CD14-positive monocyte (primary cell): ENCODE measurements at regions not wholly inside any gene's neighbourhood (a gene's known extent, or its start where the extent isn't known, plus 50 kb on each side); places are given as distances from the start of the nearest gene placed in this dataset.

Experiments used
- DNase-seq, 3 donors: peaks; one replicate each; pipeline ENCODE4 v3.0.0-alpha.2; 2011 to 2022
- H2AFZ ChIP-seq: 2 replicates; pipeline ENCODE4 v1.6.0; 2012; ENCODE audit warnings: mild to moderate bottlenecking, low read depth, low read length, inconsistent platforms; ENCODE audit not compliant: insufficient read depth, poor library complexity, severe bottlenecking
- H3K27ac ChIP-seq, 2 donors: 1 replicate in 1 of 2; 2 replicates in 1 of 2; pipeline ENCODE4 v1.5.1; 2012 to 2013; ENCODE audit warnings: low read length in 2 of 2, control low read depth in 1 of 2, inconsistent platforms in 1 of 2, low read depth in 1 of 2, mild to moderate bottlenecking in 1 of 2
- H3K27me3 ChIP-seq, 2 donors: one replicate each; pipeline versions ENCODE4 v1.6.0 to v1.6.1; 2011 to 2013; ENCODE audit warnings: low read length in 2 of 2; ENCODE audit not compliant: control insufficient read depth in 2 of 2, insufficient read depth in 2 of 2
- H3K36me3 ChIP-seq, 2 donors: replicated peaks in 1 of 2; 1 replicate in 1 of 2; 2 replicates in 1 of 2; pipeline versions ENCODE4 v1.5.1 to v1.6.1; 2012 to 2013; ENCODE audit warnings: low read length in 2 of 2, control low read depth in 1 of 2, inconsistent platforms in 1 of 2, mild to moderate bottlenecking in 1 of 2; ENCODE audit not compliant: insufficient read depth in 2 of 2, control insufficient read depth in 1 of 2
- H3K4me1 ChIP-seq, 2 donors: 1 replicate in 1 of 2; 2 replicates in 1 of 2; pipeline versions ENCODE4 v1.5.1 to v1.6.1; 2012 to 2013; ENCODE audit warnings: low read length in 2 of 2, control low read depth in 1 of 2, inconsistent platforms in 1 of 2, mild to moderate bottlenecking in 1 of 2, moderate library complexity in 1 of 2; ENCODE audit not compliant: insufficient read depth in 2 of 2, control insufficient read depth in 1 of 2
- H3K4me2 ChIP-seq: replicated peaks from 2 replicates; pipeline ENCODE3; 2012; ENCODE audit warnings: low read length, moderate library complexity, mild to moderate bottlenecking; ENCODE audit not compliant: poor library complexity, severe bottlenecking; ENCODE audit errors: extremely low read depth
- H3K4me3 ChIP-seq, 3 experiments: fragments of 200-600 bp in 1 of 3; sonication (generic) in 1 of 3; replicated peaks in 1 of 3; 1 replicate in 2 of 3; 2 replicates in 1 of 3; pipeline ENCODE4 v1.5.1; 2011 to 2013; ENCODE audit warnings: low read length in 3 of 3, mild to moderate bottlenecking in 3 of 3, control low read depth in 2 of 3, low read depth in 2 of 3, inconsistent platforms in 1 of 3, moderate library complexity in 1 of 3
- H3K79me2 ChIP-seq: 2 replicates; pipeline ENCODE4 v1.6.0; 2012; ENCODE audit warnings: mild to moderate bottlenecking, control low read depth, inconsistent platforms, low read length, moderate library complexity; ENCODE audit not compliant: insufficient read depth
- H3K9ac ChIP-seq: 2 replicates; pipeline ENCODE4 v1.6.0; 2017; ENCODE audit warnings: low read length, mild to moderate bottlenecking; ENCODE audit not compliant: insufficient read depth, poor library complexity, severe bottlenecking
- H3K9me3 ChIP-seq, 2 donors: replicated peaks in 1 of 2; 1 replicate in 1 of 2; 2 replicates in 1 of 2; pipeline versions ENCODE4 v1.5.1 to v1.6.1; 2012 to 2013; ENCODE audit warnings: low read length in 2 of 2, control low read depth in 1 of 2; ENCODE audit not compliant: control insufficient read depth in 1 of 2, insufficient read depth in 1 of 2
- H4K20me1 ChIP-seq: 2 replicates; pipeline ENCODE4 v1.6.0; 2012; ENCODE audit warnings: mild to moderate bottlenecking, low read length, control low read depth, moderate library complexity; ENCODE audit not compliant: insufficient read depth
- H3K27ac Mint-ChIP-seq, 7 donors: one replicate each; pipeline ENCODE4 v1.8.0; 2020; ENCODE audit warnings: mild to moderate bottlenecking in 7 of 7, mixed read lengths in 7 of 7, moderate library complexity in 6 of 7, inconsistent platforms in 2 of 7
- H3K27me3 Mint-ChIP-seq, 3 donors: one replicate each; pipeline ENCODE4 v1.8.0; 2021 to 2022; ENCODE audit warnings: low read depth in 3 of 3, mild to moderate bottlenecking in 3 of 3, mixed read lengths in 3 of 3, moderate library complexity in 3 of 3, inconsistent platforms in 1 of 3
- H3K36me3 Mint-ChIP-seq, 2 donors: one replicate each; pipeline ENCODE4 v1.8.0; 2020; ENCODE audit warnings: mixed read lengths in 2 of 2, inconsistent platforms in 1 of 2, mild to moderate bottlenecking in 1 of 2
- H3K4me1 Mint-ChIP-seq: one replicate; pipeline ENCODE4 v1.8.0; 2020; ENCODE audit warnings: mild to moderate bottlenecking, mixed read lengths
- H3K4me3 Mint-ChIP-seq, 2 donors: one replicate each; pipeline ENCODE4 v1.8.0; 2020; ENCODE audit warnings: mild to moderate bottlenecking in 2 of 2, mixed read lengths in 2 of 2, moderate library complexity in 1 of 2
- H3K9me3 Mint-ChIP-seq, 7 donors: one replicate each; pipeline ENCODE4 v1.8.0; 2020 to 2022; ENCODE audit warnings: mixed read lengths in 7 of 7, mild to moderate bottlenecking in 6 of 7, moderate library complexity in 6 of 7, inconsistent platforms in 2 of 7
- WGBS: methylation state at CpG from one replicate; pipeline ENCODE4 v1.1.5; 2013; ENCODE audit warnings: missing lambda C conversion rate; ENCODE audit not compliant: insufficient coverage; 5-methylcytosine and 5-hydroxymethylcytosine counted together
- intact Hi-C, 2 donors: fragments of 100-400 bp; cut with micrococcal nuclease; formaldehyde crosslinking; loops; one replicate each; pipeline versions ENCODE4 v1.15.0 to v1.15.1; 2023
- TF ChIP-seq, protein P1 (sequence below): fragments of 200-600 bp; IDR thresholded peaks from one replicate; pipeline ENCODE4 v1.8.0; 2022; ENCODE audit warnings: antibody characterized with exemption, mild to moderate bottlenecking

DNA sequence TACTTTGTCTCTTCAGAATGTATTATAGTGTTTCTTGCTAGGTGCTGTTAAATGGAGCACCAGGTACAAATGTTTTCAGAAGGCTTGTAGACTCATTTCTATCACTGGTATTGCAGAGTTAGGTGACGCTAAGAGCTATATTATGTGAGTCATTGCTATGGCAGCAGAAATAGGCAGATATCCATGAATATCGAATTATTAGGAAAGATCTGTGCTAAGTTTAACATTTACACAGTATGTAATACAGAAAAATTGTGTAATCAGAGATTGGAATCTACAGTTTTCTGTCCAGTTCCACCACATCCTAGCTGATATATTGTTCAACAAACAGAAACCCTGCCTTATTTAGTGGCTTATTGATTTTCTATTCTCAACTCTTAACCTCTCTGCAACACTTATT lies 1025.5 kb downstream of the STIM2 start:
- H3K27me3 ChIP-seq = no peaks in the 10 kb centered on the region
- no peaks in the 10 kb centered on the region for H3K4me1 ChIP-seq
- WGBS = no CpG with 5 or more reads among the region's 2 CpGs

GRCh38 chr4:27887646-27888045 lies 1027.0 kb downstream of the STIM2 start:
- peaks cover 0 to 2% (median 0%) of the 10 kb centered on the region in 3 donors for H3K27me3 Mint-ChIP-seq
- no peaks in the 10 kb centered on the region for H3K36me3 ChIP-seq
- H2AFZ ChIP-seq = no peak overlapping the region
- no peak overlapping the region for H3K4me2 ChIP-seq
- no peaks in the 10 kb centered on the region for H3K9me3 ChIP-seq
- H3K4me3 ChIP-seq = no peak overlapping the region
- no peaks in the 10 kb centered on the region for H3K79me2 ChIP-seq
- H3K4me1 Mint-ChIP-seq = no peaks in the 10 kb centered on the region
- H3K9me3 Mint-ChIP-seq = peaks cover 0 to 3% (median 0%) of the 10 kb centered on the region in 7 donors
- intact Hi-C loops = no loop called here
- H4K20me1 ChIP-seq = no peaks in the 10 kb centered on the region
- H3K4me3 Mint-ChIP-seq = no peak overlapping the region
- H3K27ac ChIP-seq = no peak overlapping the region
- no peak for DNase-seq
- H3K27ac Mint-ChIP-seq = no peak overlapping the region
- WGBS = no CpG with 5 or more reads among the region's 2 CpGs
- no peak overlapping the region for H3K9ac ChIP-seq
- TF ChIP-seq, protein P1, sequence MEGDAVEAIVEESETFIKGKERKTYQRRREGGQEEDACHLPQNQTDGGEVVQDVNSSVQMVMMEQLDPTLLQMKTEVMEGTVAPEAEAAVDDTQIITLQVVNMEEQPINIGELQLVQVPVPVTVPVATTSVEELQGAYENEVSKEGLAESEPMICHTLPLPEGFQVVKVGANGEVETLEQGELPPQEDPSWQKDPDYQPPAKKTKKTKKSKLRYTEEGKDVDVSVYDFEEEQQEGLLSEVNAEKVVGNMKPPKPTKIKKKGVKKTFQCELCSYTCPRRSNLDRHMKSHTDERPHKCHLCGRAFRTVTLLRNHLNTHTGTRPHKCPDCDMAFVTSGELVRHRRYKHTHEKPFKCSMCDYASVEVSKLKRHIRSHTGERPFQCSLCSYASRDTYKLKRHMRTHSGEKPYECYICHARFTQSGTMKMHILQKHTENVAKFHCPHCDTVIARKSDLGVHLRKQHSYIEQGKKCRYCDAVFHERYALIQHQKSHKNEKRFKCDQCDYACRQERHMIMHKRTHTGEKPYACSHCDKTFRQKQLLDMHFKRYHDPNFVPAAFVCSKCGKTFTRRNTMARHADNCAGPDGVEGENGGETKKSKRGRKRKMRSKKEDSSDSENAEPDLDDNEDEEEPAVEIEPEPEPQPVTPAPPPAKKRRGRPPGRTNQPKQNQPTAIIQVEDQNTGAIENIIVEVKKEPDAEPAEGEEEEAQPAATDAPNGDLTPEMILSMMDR = no peak
- H3K4me1 ChIP-seq = no peaks in the 10 kb centered on the region
- no peaks in the 10 kb centered on the region for H3K27me3 ChIP-seq
- H3K36me3 Mint-ChIP-seq = no peaks in the 10 kb centered on the region

More for the DNA sequence above, 1025.5 kb downstream of the STIM2 start:
- Mint-ChIP-seq H3K4me1 (no peaks in the 10 kb centered on the region), H3K9me3 (peaks cover 0 to 2% (median 0%) of the 10 kb centered on the region in 7 donors), H3K27ac (no peak overlapping the region), H3K4me3 (no peak overlapping the region), H3K27me3 (peaks cover 0 to 2% (median 0%) of the 10 kb centered on the region in 3 donors), H3K36me3 (no peaks in the 10 kb centered on the region)
- intact Hi-C loops = no loop called here
- H3K9ac ChIP-seq = no peak overlapping the region
- no peaks in the 10 kb centered on the region for H4K20me1 ChIP-seq
- H3K9me3 ChIP-seq = no peaks in the 10 kb centered on the region
- no peaks in the 10 kb centered on the region for H3K36me3 ChIP-seq
- no peak overlapping the region for H2AFZ ChIP-seq
- H3K4me2 ChIP-seq = no peak overlapping the region
- H3K27ac ChIP-seq = no peak overlapping the region
- TF ChIP-seq, protein P1 = no peak
- no peak overlapping the region for H3K4me3 ChIP-seq
- DNase-seq = no peak
- no peaks in the 10 kb centered on the region for H3K79me2 ChIP-seq
